Fibroblast of lung (primary cell): ENCODE measurements at regions not wholly inside any gene's neighbourhood (a gene's known extent, or its start where the extent isn't known, plus 50 kb on each side); places are given as distances from the start of the nearest gene placed in this dataset.

Experiments used
- DNase-seq, 2 donors: peaks; one replicate each; pipeline versions ENCODE4 v3.0.0 to v3.0.0-alpha.2; 2010; ENCODE audit warnings: low read depth in 2 of 2
- H2AFZ ChIP-seq: 2 replicates; pipeline ENCODE4 v1.5.1; 2012; ENCODE audit warnings: low read length, control low read depth, inconsistent platforms
- H3K27ac ChIP-seq: 2 replicates; pipeline ENCODE4 v1.5.1; 2011; ENCODE audit warnings: low read length, control low read depth; ENCODE audit not compliant: insufficient read depth
- H3K27me3 ChIP-seq: 2 replicates; pipeline ENCODE4 v1.5.1; 2011; ENCODE audit warnings: mild to moderate bottlenecking, low read length; ENCODE audit not compliant: control insufficient read depth, insufficient read depth
- H3K36me3 ChIP-seq: 2 replicates; pipeline ENCODE4 v1.5.1; 2011; ENCODE audit warnings: low read length; ENCODE audit not compliant: control insufficient read depth, insufficient read depth
- H3K4me1 ChIP-seq: 2 replicates; pipeline ENCODE4 v1.5.1; 2011; ENCODE audit warnings: low read length; ENCODE audit not compliant: control insufficient read depth, insufficient read depth; ENCODE audit errors: extremely low read depth
- H3K4me2 ChIP-seq: 2 replicates; pipeline ENCODE4 v1.5.1; 2011; ENCODE audit warnings: low read length, control low read depth; ENCODE audit not compliant: insufficient read depth; ENCODE audit errors: extremely low read depth
- H3K4me3 ChIP-seq, 4 experiments: fragments of 200-600 bp in 1 of 4; sonication (generic) in 1 of 4; replicated peaks in 1 of 4; 2 replicates each; pipeline ENCODE4 v1.5.1; 2011 to 2016; ENCODE audit warnings: low read length in 4 of 4, low read depth in 3 of 4, mild to moderate bottlenecking in 3 of 4, control low read depth in 2 of 4, inconsistent platforms in 1 of 4, mixed read lengths in 1 of 4; ENCODE audit not compliant: insufficient read depth in 1 of 4; ENCODE audit errors: control extremely low read depth in 1 of 4
- H3K79me2 ChIP-seq: 2 replicates; pipeline ENCODE4 v1.5.1; 2012; ENCODE audit warnings: mild to moderate bottlenecking, low read length, inconsistent platforms; ENCODE audit not compliant: control insufficient read depth, insufficient read depth
- H3K9ac ChIP-seq: 2 replicates; pipeline ENCODE4 v1.5.1; 2011; ENCODE audit warnings: mild to moderate bottlenecking, low read length, control low read depth; ENCODE audit not compliant: insufficient read depth
- H3K9me3 ChIP-seq: 2 replicates; pipeline ENCODE4 v1.5.1; 2012; ENCODE audit warnings: low read depth, low read length; ENCODE audit not compliant: control insufficient read depth, insufficient read depth
- H4K20me1 ChIP-seq: 2 replicates; pipeline ENCODE4 v1.5.1; 2011; ENCODE audit warnings: low read length; ENCODE audit not compliant: control insufficient read depth, insufficient read depth; ENCODE audit errors: extremely low read depth
- EZH2 ChIP-seq: IDR thresholded peaks from 2 replicates; pipeline ENCODE4 v1.5.1; 2012; ENCODE audit warnings: low read length, control low read depth, mild to moderate bottlenecking; ENCODE audit errors: missing control alignments
- TF ChIP-seq, protein P1 (sequence below), 2 donors: IDR thresholded peaks in 1 of 2; conservative IDR thresholded peaks in 1 of 2; 1 replicate in 1 of 2; 2 replicates in 1 of 2; pipeline ENCODE4 v1.5.1; 2011 to 2012; ENCODE audit warnings: low read length in 2 of 2, control low read depth in 1 of 2, inconsistent platforms in 1 of 2, low read depth in 1 of 2, mild to moderate bottlenecking in 1 of 2

DNA sequence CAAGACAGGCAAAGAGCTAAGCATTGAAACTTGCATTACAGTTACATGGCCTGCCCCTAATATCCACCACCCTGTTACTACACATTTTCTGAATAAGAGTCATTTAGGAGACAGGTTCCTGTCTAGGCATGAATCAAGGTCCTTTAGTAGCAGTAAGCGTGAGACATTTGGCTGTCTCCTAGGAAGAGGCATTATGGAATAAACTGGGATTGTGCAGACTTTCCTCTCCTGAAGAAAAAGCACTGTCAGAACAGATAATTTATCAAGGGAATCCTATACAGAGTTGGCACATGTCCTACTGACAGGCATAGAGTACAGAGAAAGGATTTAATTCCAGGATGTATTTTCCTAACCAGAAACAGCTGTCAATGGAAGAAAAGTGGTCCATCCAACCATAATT is 111.9 kb downstream of the INHBA start:
- no peaks in the 10 kb centered on the region for H3K79me2 ChIP-seq
- H3K4me2 ChIP-seq: no peak overlapping the region
- no peak for DNase-seq
- H3K27ac ChIP-seq: no peak overlapping the region
- H3K4me3 ChIP-seq: no peak overlapping the region
- no peaks in the 10 kb centered on the region for H3K9me3 ChIP-seq
- no peak overlapping the region for H2AFZ ChIP-seq
- no peaks in the 10 kb centered on the region for H3K36me3 ChIP-seq
- TF ChIP-seq, protein P1, sequence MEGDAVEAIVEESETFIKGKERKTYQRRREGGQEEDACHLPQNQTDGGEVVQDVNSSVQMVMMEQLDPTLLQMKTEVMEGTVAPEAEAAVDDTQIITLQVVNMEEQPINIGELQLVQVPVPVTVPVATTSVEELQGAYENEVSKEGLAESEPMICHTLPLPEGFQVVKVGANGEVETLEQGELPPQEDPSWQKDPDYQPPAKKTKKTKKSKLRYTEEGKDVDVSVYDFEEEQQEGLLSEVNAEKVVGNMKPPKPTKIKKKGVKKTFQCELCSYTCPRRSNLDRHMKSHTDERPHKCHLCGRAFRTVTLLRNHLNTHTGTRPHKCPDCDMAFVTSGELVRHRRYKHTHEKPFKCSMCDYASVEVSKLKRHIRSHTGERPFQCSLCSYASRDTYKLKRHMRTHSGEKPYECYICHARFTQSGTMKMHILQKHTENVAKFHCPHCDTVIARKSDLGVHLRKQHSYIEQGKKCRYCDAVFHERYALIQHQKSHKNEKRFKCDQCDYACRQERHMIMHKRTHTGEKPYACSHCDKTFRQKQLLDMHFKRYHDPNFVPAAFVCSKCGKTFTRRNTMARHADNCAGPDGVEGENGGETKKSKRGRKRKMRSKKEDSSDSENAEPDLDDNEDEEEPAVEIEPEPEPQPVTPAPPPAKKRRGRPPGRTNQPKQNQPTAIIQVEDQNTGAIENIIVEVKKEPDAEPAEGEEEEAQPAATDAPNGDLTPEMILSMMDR (conservative IDR thresholded peaks at IDR 0.05 in 1 of 2, IDR thresholded peaks at IDR 0.05 in 1 of 2; ENCODE audit: low read depth in 1 of 2, low read length in 2 of 2): no peak
- no peak for TF ChIP-seq EZH2
- no peak overlapping the region for H3K9ac ChIP-seq
- no peaks in the 10 kb centered on the region for H3K27me3 ChIP-seq
- no peaks in the 10 kb centered on the region for H4K20me1 ChIP-seq
- H3K4me1 ChIP-seq: no peaks in the 10 kb centered on the region

DNA sequence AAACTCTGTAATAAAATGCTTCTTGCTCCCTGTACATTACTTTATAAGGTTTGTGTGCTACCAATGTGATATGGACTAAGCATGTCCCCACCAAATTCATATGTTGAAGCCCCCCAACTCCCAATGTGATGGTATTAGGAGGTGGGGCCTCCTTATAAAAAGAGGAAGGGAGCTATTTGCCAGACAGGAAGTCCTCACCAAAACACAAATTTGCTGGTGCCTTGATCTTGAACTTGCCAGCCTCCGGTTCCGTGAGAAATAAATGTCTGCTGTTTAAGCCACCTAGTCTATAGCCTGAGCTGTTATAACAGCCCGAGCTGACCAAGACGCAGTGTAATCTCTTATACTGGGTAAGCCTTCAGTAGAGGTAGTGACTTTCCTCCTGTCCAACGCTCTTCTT is 114.5 kb downstream of the INHBA start:
- no peaks in the 10 kb centered on the region for H3K79me2 ChIP-seq
- no peaks in the 10 kb centered on the region for H3K9me3 ChIP-seq
- no peak overlapping the region for H2AFZ ChIP-seq
- no peaks in the 10 kb centered on the region for H3K4me1 ChIP-seq
- no peaks in the 10 kb centered on the region for H3K36me3 ChIP-seq
- H3K9ac ChIP-seq: no peak overlapping the region
- no peaks in the 10 kb centered on the region for H4K20me1 ChIP-seq
- no peak overlapping the region for H3K4me2 ChIP-seq
- no peaks in the 10 kb centered on the region for H3K27me3 ChIP-seq
- no peak for DNase-seq
- no peak for TF ChIP-seq EZH2
- TF ChIP-seq, protein P1 (conservative IDR thresholded peaks at IDR 0.05 in 1 of 2, IDR thresholded peaks at IDR 0.05 in 1 of 2; ENCODE audit: low read depth in 1 of 2, low read length in 2 of 2): no peak
- no peak overlapping the region for H3K4me3 ChIP-seq
- H3K27ac ChIP-seq: no peak overlapping the region

DNA sequence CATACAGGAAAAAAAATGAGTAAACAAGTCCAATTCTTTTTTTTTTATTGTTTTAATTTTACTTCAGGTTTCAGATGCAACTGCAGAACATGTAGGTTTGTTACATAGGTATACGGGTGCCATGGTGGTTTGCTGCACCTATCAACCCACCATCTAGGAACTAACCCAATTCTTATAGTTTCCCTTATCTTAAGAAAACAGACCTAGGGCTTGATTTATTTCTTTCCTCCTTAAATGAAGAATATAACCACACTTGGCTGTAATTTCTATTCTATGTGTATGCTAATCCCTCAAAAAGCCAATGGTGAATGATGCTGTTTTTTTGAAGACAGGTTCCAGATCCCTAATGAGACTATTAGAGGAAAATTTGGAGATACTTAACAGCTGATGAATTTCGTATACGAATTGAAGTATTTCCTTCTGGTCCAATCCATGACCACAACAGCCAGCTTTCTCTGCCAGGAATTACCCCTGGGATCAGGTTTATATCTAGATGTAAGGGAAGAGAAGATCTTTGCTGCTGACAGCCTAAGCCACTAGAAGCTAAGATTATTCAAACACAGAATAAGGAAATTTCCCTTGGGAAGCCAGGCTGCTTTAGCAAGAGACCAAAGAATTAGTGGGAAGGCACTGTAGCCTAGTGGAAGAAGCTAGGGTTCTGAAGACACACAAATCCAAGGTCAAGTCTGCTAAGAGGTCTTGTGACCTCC is 115.8 kb downstream of the INHBA start:
- no peaks in the 10 kb centered on the region for H3K4me1 ChIP-seq
- no peaks in the 10 kb centered on the region for H3K9me3 ChIP-seq
- no peak overlapping the region for H3K27ac ChIP-seq

More for the DNA sequence above, 115.8 kb downstream of the INHBA start:
- no peak overlapping the region for H3K9ac ChIP-seq
- no peak for DNase-seq
- H3K4me3 ChIP-seq: no peak overlapping the region
- no peaks in the 10 kb centered on the region for H3K36me3 ChIP-seq
- no peaks in the 10 kb centered on the region for H3K79me2 ChIP-seq
- TF ChIP-seq, protein P1 (conservative IDR thresholded peaks at IDR 0.05 in 1 of 2, IDR thresholded peaks at IDR 0.05 in 1 of 2; ENCODE audit: low read depth in 1 of 2, low read length in 2 of 2): no peak
- no peak for TF ChIP-seq EZH2
- H3K27me3 ChIP-seq: no peaks in the 10 kb centered on the region
- H4K20me1 ChIP-seq: no peaks in the 10 kb centered on the region
- no peak overlapping the region for H3K4me2 ChIP-seq
- no peak overlapping the region for H2AFZ ChIP-seq
